ENCODE measurements at regions not wholly inside any gene's neighbourhood (a gene's known extent, or its start where the extent isn't known, plus 50 kb on each side); places are given as distances from the start of the nearest gene placed in this dataset.

DNA sequence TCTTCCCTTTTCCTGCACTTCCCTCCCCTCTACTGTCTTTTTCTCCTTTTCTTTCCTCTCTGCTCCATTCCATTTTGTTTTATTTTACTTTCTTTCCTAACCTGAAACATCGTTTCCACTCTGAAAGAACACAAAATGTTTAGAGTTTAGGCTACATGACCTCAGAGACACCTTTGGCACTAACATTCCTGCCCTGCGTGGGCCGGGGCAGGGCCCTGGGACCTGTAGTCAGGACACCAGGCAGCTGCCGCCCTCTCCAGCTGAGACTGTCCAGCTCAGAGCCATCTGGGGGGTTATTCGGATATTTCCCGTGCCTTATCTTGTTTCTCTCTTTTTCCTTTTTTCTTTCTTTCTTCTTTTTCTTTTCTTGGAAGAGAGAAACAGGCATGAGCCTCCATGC lies 58.3 kb upstream of the ERCC6L2 start:
- no peak overlapping the region for H3K4me3 ChIP-seq (replicated peaks in 1 of 2; ENCODE audit: low read depth in 1 of 2, low read length in 2 of 2)
- no peak overlapping the region for H3K27ac ChIP-seq (ENCODE audit: low read depth, low read length)
- ATAC-seq (no peak), DNase-seq (ENCODE audit: low read depth, low spot score) (no peak)
- intact Hi-C loops (cut with micrococcal nuclease) = no loop called here
- no peaks in the 10 kb centered on the region for H3K79me2 ChIP-seq (ENCODE audit: insufficient read depth, low read length)
- TF ChIP-seq, protein P1, sequence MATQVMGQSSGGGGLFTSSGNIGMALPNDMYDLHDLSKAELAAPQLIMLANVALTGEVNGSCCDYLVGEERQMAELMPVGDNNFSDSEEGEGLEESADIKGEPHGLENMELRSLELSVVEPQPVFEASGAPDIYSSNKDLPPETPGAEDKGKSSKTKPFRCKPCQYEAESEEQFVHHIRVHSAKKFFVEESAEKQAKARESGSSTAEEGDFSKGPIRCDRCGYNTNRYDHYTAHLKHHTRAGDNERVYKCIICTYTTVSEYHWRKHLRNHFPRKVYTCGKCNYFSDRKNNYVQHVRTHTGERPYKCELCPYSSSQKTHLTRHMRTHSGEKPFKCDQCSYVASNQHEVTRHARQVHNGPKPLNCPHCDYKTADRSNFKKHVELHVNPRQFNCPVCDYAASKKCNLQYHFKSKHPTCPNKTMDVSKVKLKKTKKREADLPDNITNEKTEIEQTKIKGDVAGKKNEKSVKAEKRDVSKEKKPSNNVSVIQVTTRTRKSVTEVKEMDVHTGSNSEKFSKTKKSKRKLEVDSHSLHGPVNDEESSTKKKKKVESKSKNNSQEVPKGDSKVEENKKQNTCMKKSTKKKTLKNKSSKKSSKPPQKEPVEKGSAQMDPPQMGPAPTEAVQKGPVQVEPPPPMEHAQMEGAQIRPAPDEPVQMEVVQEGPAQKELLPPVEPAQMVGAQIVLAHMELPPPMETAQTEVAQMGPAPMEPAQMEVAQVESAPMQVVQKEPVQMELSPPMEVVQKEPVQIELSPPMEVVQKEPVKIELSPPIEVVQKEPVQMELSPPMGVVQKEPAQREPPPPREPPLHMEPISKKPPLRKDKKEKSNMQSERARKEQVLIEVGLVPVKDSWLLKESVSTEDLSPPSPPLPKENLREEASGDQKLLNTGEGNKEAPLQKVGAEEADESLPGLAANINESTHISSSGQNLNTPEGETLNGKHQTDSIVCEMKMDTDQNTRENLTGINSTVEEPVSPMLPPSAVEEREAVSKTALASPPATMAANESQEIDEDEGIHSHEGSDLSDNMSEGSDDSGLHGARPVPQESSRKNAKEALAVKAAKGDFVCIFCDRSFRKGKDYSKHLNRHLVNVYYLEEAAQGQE (IDR thresholded peaks at IDR 0.05; ENCODE audit: low read depth) = no peak
- TF ChIP-seq EZH2 (IDR thresholded peaks at IDR 0.05) = no peak
- no peak for TF ChIP-seq SIN3A (IDR thresholded peaks at IDR 0.05; ENCODE audit: low read depth)
- TF ChIP-seq, protein P2, sequence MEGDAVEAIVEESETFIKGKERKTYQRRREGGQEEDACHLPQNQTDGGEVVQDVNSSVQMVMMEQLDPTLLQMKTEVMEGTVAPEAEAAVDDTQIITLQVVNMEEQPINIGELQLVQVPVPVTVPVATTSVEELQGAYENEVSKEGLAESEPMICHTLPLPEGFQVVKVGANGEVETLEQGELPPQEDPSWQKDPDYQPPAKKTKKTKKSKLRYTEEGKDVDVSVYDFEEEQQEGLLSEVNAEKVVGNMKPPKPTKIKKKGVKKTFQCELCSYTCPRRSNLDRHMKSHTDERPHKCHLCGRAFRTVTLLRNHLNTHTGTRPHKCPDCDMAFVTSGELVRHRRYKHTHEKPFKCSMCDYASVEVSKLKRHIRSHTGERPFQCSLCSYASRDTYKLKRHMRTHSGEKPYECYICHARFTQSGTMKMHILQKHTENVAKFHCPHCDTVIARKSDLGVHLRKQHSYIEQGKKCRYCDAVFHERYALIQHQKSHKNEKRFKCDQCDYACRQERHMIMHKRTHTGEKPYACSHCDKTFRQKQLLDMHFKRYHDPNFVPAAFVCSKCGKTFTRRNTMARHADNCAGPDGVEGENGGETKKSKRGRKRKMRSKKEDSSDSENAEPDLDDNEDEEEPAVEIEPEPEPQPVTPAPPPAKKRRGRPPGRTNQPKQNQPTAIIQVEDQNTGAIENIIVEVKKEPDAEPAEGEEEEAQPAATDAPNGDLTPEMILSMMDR (IDR thresholded peaks at IDR 0.05 in 2 of 3, conservative IDR thresholded peaks at IDR 0.05 in 1 of 3; ENCODE audit: borderline replicate concordance in 1 of 3, insufficient read depth in 1 of 3, low read depth in 2 of 3, low read length in 2 of 3) = no peak
- no peak for TF ChIP-seq CEBPB (IDR thresholded peaks at IDR 0.05; ENCODE audit: low read depth)
- TF ChIP-seq EGR1 (IDR thresholded peaks at IDR 0.05; ENCODE audit: low read depth) = no peak
- TF ChIP-seq ZNF274 (IDR thresholded peaks at IDR 0.05; ENCODE audit: low read depth, low read length) = no peak
- TF ChIP-seq ZFX (IDR thresholded peaks at IDR 0.05) = no peak
- no peak for TF ChIP-seq POLR2A (IDR thresholded peaks at IDR 0.05; ENCODE audit: borderline replicate concordance, extremely low read depth, insufficient read depth, insufficient read length)
- TF ChIP-seq FOSL1 (IDR thresholded peaks at IDR 0.05; ENCODE audit: low read depth) = no peak
- TF ChIP-seq JUND (IDR thresholded peaks at IDR 0.05) = no peak
- TF ChIP-seq POLR2AphosphoS5 (IDR thresholded peaks at IDR 0.05; ENCODE audit: low read depth, low read length) = no peak
- TF ChIP-seq, protein P3, sequence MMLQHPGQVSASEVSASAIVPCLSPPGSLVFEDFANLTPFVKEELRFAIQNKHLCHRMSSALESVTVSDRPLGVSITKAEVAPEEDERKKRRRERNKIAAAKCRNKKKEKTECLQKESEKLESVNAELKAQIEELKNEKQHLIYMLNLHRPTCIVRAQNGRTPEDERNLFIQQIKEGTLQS (IDR thresholded peaks at IDR 0.05) = no peak
- TF ChIP-seq TCF7L2 (IDR thresholded peaks at IDR 0.05; ENCODE audit: borderline replicate concordance, extremely low read depth, insufficient read depth, insufficient read length) = no peak
- TF ChIP-seq, protein P4, sequence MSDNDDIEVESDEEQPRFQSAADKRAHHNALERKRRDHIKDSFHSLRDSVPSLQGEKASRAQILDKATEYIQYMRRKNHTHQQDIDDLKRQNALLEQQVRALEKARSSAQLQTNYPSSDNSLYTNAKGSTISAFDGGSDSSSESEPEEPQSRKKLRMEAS (IDR thresholded peaks at IDR 0.05) = no peak
- TF ChIP-seq EZH2phosphoT487 (IDR thresholded peaks at IDR 0.05; ENCODE audit: borderline replicate concordance) = no peak
- TF ChIP-seq ELF1 (IDR thresholded peaks at IDR 0.05; ENCODE audit: borderline replicate concordance, low read depth) = no peak
- H3K9me3 ChIP-seq (ENCODE audit: control insufficient read depth in 1 of 2, insufficient read depth in 1 of 2, low read depth in 1 of 2, low read length in 2 of 2) = no peaks in the 10 kb centered on the region
- no peaks in the 10 kb centered on the region for H4K20me1 ChIP-seq (ENCODE audit: insufficient read depth)
- H2AFZ ChIP-seq (ENCODE audit: low read depth, low read length, poor library complexity, severe bottlenecking) = no peak overlapping the region
- H3K36me3 ChIP-seq (ENCODE audit: control insufficient read depth in 1 of 2, insufficient read depth in 2 of 2, low read length in 2 of 2) = no peaks in the 10 kb centered on the region
- no peak overlapping the region for H3K4me2 ChIP-seq (ENCODE audit: low read length)
- no peaks in the 10 kb centered on the region for H3K9me2 ChIP-seq (ENCODE audit: insufficient read depth)
- no peak overlapping the region for H3K9ac ChIP-seq (ENCODE audit: low read length)
- POLR2A ChIA-PET = no interaction called here
- CTCF ChIA-PET = no interaction called here
- peaks cover 0 to 19% of the 10 kb centered on the region in 2 experiments; a peak in 2 of 4 replicates for H3K4me1 ChIP-seq (ENCODE audit: control insufficient read depth in 1 of 2, insufficient read depth in 2 of 2, low read length in 2 of 2)
- H3K27me3 ChIP-seq (ENCODE audit: insufficient read depth, low read length) = no peaks in the 10 kb centered on the region
- RAD21 ChIA-PET (ENCODE audit: low non-redundant PET in 1 of 2, low total read pairs in 2 of 2, uncharacterized antibody in 2 of 2, unreplicated experiment in 2 of 2) = no interaction called here
- BruUV-seq (replicated peaks) = no TSS peak
